Skin of body (tissue), 2 donors: ENCODE measurements at regions not wholly inside any gene's neighbourhood (a gene's known extent, or its start where the extent isn't known, plus 50 kb on each side); places are given as distances from the start of the nearest gene placed in this dataset. TPM values are rescaled to one million over a fixed set of nuclear protein-coding genes. Genes with fewer than 3 reads are reported as not detected.
"Not testable (repeated sequence)": the region's sequence is repeated elsewhere in the genome, so short reads cannot be mapped to it uniquely, and the experiment has no call there.

Source experiments
- DNase-seq: peaks from one replicate; lab custom pipeline; 2025; lab: John Stamatoyannopoulos, UW
- small RNA-seq: library from RNA; depleted of rRNA; stranded (forward); fragments of <200 nt; gene quantifications from one replicate; pipeline ENCODE3, GENCODE V24; 2014; ENCODE audit warnings: low replicate concordance

DNA sequence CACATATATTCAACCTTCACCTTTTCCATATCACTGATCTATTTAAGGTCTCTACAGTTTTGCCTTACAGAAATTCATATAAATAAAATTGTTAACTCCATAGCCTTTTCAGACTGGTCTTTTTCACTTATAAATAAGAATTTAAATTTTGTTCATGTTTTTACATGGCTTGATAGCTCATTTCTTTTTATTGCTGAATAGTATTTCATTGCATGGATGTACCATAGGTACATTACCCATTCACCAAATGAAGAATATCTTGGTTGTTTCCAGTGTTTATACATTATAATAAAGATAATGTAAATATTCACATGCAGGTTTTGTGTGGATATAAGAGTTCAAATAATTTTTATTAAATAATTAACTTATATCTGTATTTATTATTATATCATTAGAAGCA lies 1765.0 kb downstream of the OTOL1 start:
- no peak for DNase-seq

DNA sequence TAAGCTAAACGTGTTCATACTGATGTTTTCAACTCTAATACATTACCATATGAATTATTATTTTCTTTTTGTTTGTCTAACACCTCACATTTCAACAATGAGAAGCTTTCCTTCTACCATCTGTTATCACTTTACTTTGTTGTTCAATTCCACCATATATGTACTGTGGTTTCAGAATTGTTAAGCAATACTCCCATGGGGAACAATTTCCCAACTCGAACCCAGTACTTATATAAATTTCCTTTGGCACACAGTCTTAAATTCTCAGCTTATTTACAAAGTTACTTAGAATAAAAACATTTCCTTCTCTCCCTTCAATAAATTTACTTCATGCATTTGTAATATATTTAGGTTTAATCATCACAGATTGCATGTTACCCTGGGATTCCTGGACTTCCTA lies 1764.4 kb downstream of the OTOL1 start:
- DNase-seq: no peak

DNA sequence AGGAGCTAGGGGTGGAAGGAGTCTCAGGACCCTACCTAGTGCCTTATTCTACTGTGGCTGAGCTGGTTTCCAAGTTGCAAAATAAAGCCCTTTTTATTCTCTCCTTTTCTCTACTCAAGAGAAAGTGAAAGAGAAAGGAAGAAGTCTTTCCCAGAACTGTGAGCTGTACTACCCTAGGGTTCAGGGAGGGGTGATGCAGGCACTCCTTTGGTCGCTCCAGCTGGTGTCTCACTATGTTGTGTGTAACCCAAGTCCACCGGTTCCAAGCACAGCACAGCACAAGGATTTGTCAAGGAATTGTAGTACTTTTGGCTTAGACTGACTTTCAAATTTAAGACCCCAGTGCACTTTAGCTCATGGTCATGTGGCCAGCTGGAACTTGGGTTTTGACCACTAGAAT lies 1721.7 kb downstream of the OTOL1 start:
- no peak for DNase-seq

DNA sequence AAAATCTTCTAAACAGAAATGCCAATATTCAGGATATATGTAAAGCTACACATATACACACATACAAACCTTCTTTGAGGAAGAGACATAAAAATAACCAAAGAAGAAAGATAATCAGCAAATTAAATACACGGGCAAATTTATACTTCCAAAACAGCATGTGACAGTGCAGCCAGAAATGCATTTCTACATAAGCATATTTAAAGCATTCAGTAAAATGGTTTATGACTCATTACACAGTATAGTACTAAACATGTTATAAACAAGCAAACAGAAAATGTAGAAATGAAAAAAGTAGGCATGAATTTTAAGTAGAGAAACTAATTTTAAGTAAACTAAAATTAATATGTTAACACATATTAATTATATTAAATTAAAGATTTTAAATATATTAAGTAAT lies 1717.2 kb downstream of the OTOL1 start:
- no peak for DNase-seq

DNA sequence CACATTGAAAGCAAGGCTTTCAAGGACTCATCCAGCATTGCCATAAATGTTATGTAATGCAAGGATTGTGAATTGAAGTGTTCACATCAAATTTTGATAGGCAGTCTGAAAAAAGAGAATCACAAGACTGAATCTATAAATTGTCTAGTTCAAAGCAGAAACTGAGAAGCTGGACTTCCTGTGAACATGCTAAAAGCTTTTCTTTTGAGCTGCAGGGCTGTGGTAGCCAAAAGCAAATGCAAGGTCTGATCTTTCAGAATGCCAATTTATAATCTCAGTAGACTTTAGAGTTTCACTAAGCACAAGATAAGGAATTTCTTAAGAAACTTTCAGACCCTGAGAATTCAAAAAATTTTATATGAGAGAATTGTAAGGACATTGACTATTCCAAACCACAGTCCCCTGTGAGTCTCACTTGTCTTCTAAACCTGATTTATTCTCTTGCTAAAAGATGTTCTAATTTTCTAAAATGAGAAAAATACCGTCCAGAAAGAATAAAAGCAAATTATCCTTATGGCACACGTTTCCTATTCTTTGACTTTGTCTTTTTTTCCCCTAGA lies 1700.3 kb downstream of the OTOL1 start:
- no peak for DNase-seq

DNA sequence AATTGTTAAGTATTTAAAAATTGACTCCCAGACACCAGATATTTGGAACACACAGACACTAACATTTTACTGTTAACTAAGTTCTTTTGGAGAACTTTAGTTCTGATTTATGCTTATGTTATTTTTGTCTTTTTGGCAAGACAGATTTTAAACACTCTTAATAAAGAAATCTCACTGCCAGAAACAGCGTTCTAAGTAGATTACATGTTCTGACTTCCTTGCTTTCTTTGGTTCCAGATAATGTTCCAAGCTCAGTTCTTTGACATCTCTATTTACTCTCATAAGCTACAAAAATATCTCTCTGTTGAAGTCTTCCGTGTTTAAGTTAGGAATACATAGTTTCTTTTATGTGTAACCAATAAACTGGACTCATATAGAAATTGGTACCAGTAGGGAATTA lies 1699.6 kb downstream of the OTOL1 start:
- no peak for DNase-seq

DNA sequence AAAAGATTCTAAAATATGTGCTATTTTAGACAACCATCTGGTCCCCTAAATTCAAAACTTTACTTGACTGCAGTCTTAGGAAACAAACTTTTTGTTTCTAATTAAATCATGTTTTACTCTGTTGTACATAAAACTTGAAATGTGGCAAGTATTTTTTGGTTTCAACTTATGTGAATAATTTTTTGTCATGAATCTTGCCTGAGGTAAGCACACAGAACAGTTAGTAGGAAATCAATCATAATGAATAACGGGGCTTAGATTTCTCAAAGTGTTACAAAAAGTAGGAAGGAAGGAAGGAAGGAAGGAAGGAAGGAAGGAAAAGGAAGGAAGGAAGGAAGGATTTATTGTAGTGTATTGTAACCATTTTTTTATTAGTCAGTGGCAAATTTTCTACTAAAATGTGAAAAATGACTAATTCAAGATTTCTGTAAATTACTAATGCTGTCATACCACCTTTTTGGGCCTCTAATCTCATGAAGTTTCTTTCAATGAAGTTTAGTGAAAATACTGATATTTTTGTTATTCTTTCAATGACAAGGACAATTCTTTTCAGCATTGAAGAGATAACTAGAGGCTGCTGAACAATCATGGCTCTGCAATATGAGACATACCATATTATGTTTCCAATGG lies 1689.2 kb downstream of the OTOL1 start:
- no peak for DNase-seq

DNA sequence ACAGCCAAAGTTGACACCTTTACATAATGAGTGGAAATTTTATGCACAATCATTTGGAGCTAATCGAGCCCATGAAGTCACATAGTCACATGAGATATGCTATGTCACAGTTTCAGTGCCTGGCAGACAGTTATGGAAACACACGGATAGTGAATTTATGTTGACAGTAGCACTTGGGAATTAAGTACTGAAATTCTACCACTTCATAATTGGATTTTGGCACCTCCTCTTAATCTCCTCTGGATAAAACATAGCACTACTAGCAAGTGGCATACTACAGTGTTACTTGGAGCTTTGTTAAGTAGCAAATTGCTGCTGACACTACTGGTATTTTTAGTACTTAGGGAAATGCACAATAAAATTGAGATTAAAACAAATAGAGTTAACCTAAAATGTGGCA lies 1679.4 kb downstream of the OTOL1 start:
- DNase-seq: no peak

DNA sequence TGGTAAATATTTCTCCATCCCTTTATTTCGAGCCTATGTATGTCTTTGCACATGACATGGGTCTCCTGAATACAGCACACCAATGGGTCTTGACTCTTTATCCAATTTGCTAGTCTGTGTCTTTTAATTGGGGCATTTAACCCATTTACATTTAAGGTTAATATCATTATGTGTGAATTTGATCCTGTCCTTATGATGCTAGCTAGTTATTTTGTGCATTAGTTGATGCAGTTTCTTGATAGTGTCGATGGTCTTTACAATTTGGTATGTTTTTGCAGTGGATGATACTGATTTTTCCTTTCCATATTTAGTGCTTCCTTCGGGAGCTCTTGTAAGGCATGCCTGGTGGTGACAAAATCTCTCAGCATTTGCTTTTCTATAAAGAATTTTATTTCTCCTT lies 1675.9 kb downstream of the OTOL1 start:
- DNase-seq: not testable (repeated sequence)

DNA sequence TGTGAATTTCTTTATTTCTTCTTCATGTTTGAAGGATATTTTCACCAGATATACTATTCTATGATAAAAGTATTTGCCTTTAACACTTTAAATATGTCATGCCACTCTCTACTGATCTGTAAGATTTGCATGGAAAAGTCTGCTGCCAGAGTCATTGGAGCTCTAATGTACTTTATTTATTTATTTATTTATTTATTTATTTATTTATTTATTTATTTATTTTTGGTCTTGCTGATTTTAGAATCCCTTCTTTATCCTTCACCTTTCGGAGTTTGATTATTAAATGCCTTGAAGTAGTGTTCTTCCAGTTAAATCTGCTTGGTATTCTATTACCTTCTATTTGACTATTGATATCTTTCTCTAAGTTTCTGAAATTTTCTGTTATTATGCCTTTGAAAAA lies 1669.6 kb downstream of the OTOL1 start:
- no peak for DNase-seq

DNA sequence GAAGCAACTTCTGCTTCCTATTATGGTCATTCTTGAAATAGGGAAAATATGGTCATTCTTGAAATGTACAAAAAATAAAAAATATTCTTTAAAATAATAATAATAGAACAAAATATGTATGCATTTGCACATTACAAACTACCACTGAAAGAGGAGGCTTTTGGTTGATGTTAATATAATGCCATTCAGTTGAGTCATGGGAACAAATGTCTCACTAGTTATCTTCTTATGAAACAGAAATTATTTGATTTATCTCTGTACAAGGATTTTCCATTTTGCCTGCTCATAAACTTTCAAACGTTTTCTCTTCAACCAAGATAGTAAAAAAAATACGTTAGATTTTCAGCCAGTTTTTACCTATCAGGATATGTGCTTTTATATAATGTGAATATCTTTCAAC lies 1662.7 kb downstream of the OTOL1 start:
- DNase-seq: no peak

DNA sequence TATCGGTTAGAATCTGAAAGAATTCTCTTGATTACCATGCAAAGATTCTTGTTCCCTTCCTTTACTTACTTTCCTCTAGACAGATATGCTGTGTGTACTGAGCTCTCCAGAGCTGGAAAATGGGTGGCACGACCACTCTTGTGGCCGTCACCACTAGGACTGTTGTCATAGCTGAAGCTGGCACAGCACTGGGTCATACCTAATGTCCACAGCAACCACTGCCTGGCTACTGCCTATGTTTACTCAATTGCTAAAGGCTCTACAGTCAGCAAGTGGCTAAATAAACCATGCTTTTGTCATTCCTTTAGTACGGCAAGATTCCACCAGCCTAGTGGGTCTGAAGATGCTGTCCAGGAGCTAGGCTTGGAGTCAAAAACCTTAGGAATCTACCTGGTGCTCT lies 1643.0 kb downstream of the OTOL1 start:
- no peak for DNase-seq

DNA sequence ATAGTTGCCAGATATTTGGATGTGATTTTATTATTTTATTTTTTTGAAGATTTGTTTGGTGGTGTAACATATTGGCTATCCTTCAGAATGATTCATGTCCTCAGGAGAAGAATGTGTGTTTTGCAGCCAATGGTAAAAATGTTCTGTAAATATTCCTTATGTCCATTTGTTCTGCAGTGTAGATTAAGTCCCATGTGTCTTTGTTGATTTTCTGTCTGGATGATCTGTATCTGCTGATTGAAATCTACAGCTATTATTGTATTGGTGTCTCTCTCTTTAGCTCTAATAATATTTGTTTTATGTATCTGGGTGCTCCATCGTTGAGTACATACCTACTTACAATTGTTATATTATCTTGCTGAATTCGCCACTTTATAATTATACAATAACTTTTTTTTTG lies 1641.7 kb downstream of the OTOL1 start:
- DNase-seq: no peak

DNA sequence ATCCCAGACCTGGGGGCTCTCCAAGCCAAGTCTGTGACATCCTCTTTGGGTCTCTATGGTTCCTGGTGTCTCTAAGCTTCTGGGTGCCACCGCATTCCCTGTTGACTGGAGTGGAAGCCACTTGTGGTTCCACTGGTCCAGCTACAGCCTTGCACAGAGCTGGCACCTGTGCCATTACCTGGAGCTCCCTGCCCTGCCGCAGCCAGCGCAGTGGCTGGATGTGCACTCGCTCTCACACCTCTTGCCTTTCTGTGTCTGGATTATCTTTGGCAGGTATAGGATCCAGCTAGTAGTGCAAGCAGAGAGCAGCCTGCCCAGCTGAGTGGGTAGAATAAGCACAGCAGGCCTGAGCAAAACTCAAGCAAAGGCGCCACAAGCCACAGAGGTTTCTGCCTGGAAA lies 1635.5 kb downstream of the OTOL1 start:
- no peak for DNase-seq

DNA sequence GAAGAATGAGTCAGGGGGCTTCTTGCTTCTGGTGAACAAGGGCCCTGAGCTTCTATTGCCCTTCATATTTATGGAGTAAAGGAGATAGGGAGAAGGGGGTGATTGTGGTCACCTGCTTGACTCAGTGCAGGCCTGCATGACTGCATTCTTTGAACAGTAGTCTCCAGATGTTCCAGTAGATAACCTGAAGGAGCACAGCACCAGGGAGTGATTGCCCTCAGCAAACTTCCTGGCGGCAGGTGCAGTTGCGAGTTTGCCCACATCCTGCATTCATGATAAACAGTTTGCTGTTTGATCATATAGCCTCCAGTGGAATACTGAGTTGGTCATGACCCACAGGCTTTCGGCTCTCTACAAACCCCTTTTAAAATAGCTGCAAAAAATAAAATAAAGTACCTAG lies 1632.7 kb downstream of the OTOL1 start:
- DNase-seq: no peak

DNA sequence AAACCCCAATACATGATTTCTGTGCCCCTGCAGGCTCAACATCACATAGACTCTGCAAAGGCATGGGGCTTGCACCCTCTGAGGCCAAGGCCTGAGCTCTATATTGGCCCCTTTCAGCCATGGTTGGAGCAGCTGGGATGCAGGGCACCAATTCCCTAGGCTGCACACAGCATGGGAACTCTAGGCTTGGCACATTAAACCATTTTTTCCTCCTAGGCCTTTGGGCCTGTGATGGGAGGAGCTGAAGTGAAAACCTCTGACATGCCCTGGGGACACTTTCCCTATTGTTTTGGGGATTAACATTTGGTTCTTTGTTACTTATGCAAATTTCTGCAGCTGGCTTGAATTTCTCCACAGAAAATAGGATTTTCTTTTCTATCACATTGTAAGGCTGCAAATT lies 1629.5 kb downstream of the OTOL1 start:
- no peak for DNase-seq

Small RNA genes in the stretch of these regions (small RNA-seq; reads per million reads assigned to genes)
- gene MIR1263 (not detected), gene RNU7-82P (not detected)
